Heart right ventricle (tissue), 16 donors: ENCODE measurements at regions not wholly inside any gene's neighbourhood (a gene's known extent, or its start where the extent isn't known, plus 50 kb on each side); places are given as distances from the start of the nearest gene placed in this dataset.

ENCODE experiments used
- ATAC-seq, 8 donors: fragments of 200-7000 bp; cut with Tn5 transposase; one replicate each; pipeline ENCODE4 v1.9.1; 2020; ENCODE audit warnings: mild to moderate bottlenecking in 8 of 8, moderate library complexity in 8 of 8, moderate number of reproducible peaks in 1 of 8
- DNase-seq, 2 donors: peaks; one replicate each; pipeline ENCODE4 v3.0.0-alpha.2; 2020
- H3K27ac ChIP-seq, 10 donors: fragments of 200-600 bp; sonication (generic) in 2 of 10; one replicate each; pipeline versions ENCODE4 v1.5.0 to v1.8.0; 2020 to 2022; ENCODE audit warnings: mild to moderate bottlenecking in 3 of 10
- H3K27me3 ChIP-seq, 7 donors: fragments of 200-600 bp; one replicate each; pipeline ENCODE4 v1.8.0; 2021 to 2022; ENCODE audit warnings: mild to moderate bottlenecking in 2 of 7
- H3K36me3 ChIP-seq, 9 donors: fragments of 200-600 bp; sonication (generic) in 1 of 9; one replicate each; pipeline versions ENCODE4 v1.5.0 to v1.8.0; 2020 to 2022; ENCODE audit warnings: mild to moderate bottlenecking in 2 of 9
- H3K4me1 ChIP-seq, 9 donors: fragments of 200-600 bp; sonication (generic) in 1 of 9; one replicate each; pipeline versions ENCODE4 v1.5.0 to v1.8.0; 2020 to 2022; ENCODE audit warnings: mild to moderate bottlenecking in 4 of 9
- H3K4me3 ChIP-seq, 10 donors: fragments of 200-600 bp; sonication (generic) in 2 of 10; one replicate each; pipeline versions ENCODE4 v1.5.0 to v1.8.0; 2020 to 2022; ENCODE audit warnings: mild to moderate bottlenecking in 7 of 10, moderate library complexity in 2 of 10
- H3K9me3 ChIP-seq, 11 donors: fragments of 200-600 bp in 10 of 11; sonication (generic) in 2 of 11; one replicate each; pipeline versions ENCODE4 v1.5.0 to v1.8.0; 2013 to 2022; ENCODE audit warnings: mild to moderate bottlenecking in 2 of 11, control low read depth in 1 of 11, moderate library complexity in 1 of 11
- CTCF ChIP-seq, 9 donors: fragments of 200-600 bp; sonication (generic) in 2 of 9; IDR thresholded peaks; one replicate each; pipeline versions ENCODE4 v1.5.0 to v1.8.0; 2021 to 2022; ENCODE audit warnings: antibody characterized with exemption in 9 of 9, mild to moderate bottlenecking in 5 of 9, moderate library complexity in 1 of 9
- WGBS, 2 donors: extraction: QIAGEN DNeasy Blood & Tissue Kit; methylation state at CpG; one replicate each; pipeline ENCODE4 v1.1.7; 2013; ENCODE audit warnings: inconsistent platforms in 1 of 2; 5-methylcytosine and 5-hydroxymethylcytosine counted together
- intact Hi-C, 10 donors: fragments of 100-400 bp; cut with DNase I; formaldehyde crosslinking; loops; one replicate each; pipeline versions ENCODE4 v1.11.1 to v1.14.2; 2022
- donor health status: Arrhythmogenic right ventricular cardiomyopathy.
- donor health status: ischemic (EF 13 %, LVEDD 7.1; RV severe dilation, severe dysfunction).
- donor health status: healthy with polysubstance abuse.
- donor health status: DM: no; HTN: yes; CAD: no.
- donor health status: DM: no; HTN: no; CAD: no.
- donor health status: ischemic (EF 25% LVEDD 6.9; RV normal size, moderate dysfunction).
- donor health status: ischemic (EF 25% LVEDD 5.7; RV mildly dilated, moderate dysfunction).
- donor health status: healthy.
- donor health status: DM: yes; HTN: yes; CAD: no.
- donor health status: Ischemic cardiomyopathy.
- donor health status: ischemic (EF 35%, LVEDD 5.7; RV mildly dilated, moderate dysfunction).
- donor health status: nonischemic (EF 11% LVEDD 7.7; RV severe dilation, severe dysfunction).
- donor health status: DM: yes; HTN: yes; CAD: no.
- donor health status: PGD.
- donor health status: ischemic (EF 29% LVEDD 5.4; RV normal size, mild dysfunction).
- donor health status: nonischemic (EF 23%, LVEDD 6.1; RV moderate dilation, normal function).

- no peak overlapping the region for H3K4me3 ChIP-seq
- H3K9me3 ChIP-seq, result no peaks in the 10 kb centered on the region
- intact Hi-C loops, result loop anchor here in 1 of 10 donors (5.0 kb wide), 1 partner anchor 387 kb away; no protein-coding TSS in a partner anchor
- H3K4me1 ChIP-seq, result no peaks in the 10 kb centered on the region
- H3K27me3 ChIP-seq, result no peaks in the 10 kb centered on the region
- no peak for TF ChIP-seq CTCF (IDR thresholded peaks at IDR 0.05)
- DNase-seq (no peak), ATAC-seq (no peak)
- H3K27ac ChIP-seq, result no peak overlapping the region
- H3K36me3 ChIP-seq, result no peaks in the 10 kb centered on the region
- 65 to 77% methylated on average over 5 of the region's 5 CpGs for WGBS, 2 donors
Observed at GRCh38 chr6:119960456-119960855, 610.9 kb upstream of the MAN1A1 start.

GRCh38 chr6:119960036-119960435, 610.5 kb upstream of the MAN1A1 start:
- H3K36me3 ChIP-seq, result no peaks in the 10 kb centered on the region
- TF ChIP-seq CTCF (IDR thresholded peaks at IDR 0.05), result no peak
- intact Hi-C loops, result loop anchor here in 1 of 10 donors (5.0 kb wide), 1 partner anchor 387 kb away; no protein-coding TSS in a partner anchor
- ATAC-seq (no peak), DNase-seq (no peak)
- WGBS, 2 donors, result 65 to 69% methylated on average over 3 of the region's 3 CpGs
- H3K9me3 ChIP-seq, result no peaks in the 10 kb centered on the region
- no peaks in the 10 kb centered on the region for H3K4me1 ChIP-seq
- H3K27ac ChIP-seq, result no peak overlapping the region
- no peaks in the 10 kb centered on the region for H3K27me3 ChIP-seq
- no peak overlapping the region for H3K4me3 ChIP-seq

GRCh38 chr6:119957195-119957594, 607.6 kb upstream of the MAN1A1 start:
- H3K36me3 ChIP-seq, result no peaks in the 10 kb centered on the region
- no peaks in the 10 kb centered on the region for H3K4me1 ChIP-seq
- no peak overlapping the region for H3K4me3 ChIP-seq
- WGBS, 2 donors, result 84 to 88% methylated on average over 3 of the region's 3 CpGs
- no peak for TF ChIP-seq CTCF (IDR thresholded peaks at IDR 0.05)
- no peaks in the 10 kb centered on the region for H3K9me3 ChIP-seq
- DNase-seq, result no peak
- no peaks in the 10 kb centered on the region for H3K27me3 ChIP-seq
- intact Hi-C loops, result no loop called here
- no peak overlapping the region for H3K27ac ChIP-seq
- ATAC-seq, result no peak

GRCh38 chr6:119952696-119953095, 603.1 kb upstream of the MAN1A1 start:
- intact Hi-C loops, result no loop called here
- ATAC-seq (no peak), DNase-seq (no peak)
- no peak for TF ChIP-seq CTCF (IDR thresholded peaks at IDR 0.05)
- Histone ChIP-seq H3K27ac (no peak overlapping the region), H3K27me3 (no peaks in the 10 kb centered on the region), H3K9me3 (peaks cover 0 to 9% (median 0%) of the 10 kb centered on the region in 11 donors), H3K4me3 (no peak overlapping the region), H3K4me1 (no peaks in the 10 kb centered on the region), H3K36me3 (no peaks in the 10 kb centered on the region)
- WGBS, 2 donors, result 86 to 88% methylated on average over 3 of the region's 3 CpGs
